Erythroblast (primary cell): ENCODE measurements at regions not wholly inside any gene's neighbourhood (a gene's known extent, or its start where the extent isn't known, plus 50 kb on each side); places are given as distances from the start of the nearest gene placed in this dataset.

ENCODE experiments used
- GATA1 ChIP-seq: IDR thresholded peaks from 2 replicates; pipeline ENCODE4 v1.6.1; 2011; ENCODE audit warnings: low read depth, mild to moderate bottlenecking, control low read depth, low read length, moderate library complexity
- POLR2A ChIP-seq: IDR thresholded peaks from 2 replicates; pipeline ENCODE4 v1.6.1; 2011; ENCODE audit warnings: mild to moderate bottlenecking, low read length

DNA sequence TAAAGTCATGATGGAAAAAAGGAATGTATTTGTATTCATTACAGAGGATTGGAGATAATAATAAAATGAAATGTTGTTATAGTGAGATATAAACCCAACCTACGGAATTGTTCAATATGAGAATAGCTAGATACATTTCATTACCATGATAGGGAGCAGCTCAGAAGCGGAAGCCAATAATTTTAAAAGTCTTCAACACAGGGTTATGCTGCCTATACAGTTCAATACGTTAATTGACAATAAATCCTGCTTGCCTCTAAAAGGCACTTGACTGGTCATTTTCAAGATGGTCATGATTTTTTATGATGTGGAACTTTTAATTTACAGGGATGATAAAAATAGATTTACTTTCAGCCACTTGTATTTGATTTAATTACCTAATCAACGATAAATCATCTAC, 506.8 kb downstream of the TMEM114 start:
- no peak for TF ChIP-seq POLR2A
- TF ChIP-seq GATA1 = no peak
